ENCODE measurements at regions not wholly inside any gene's neighbourhood (a gene's known extent, or its start where the extent isn't known, plus 50 kb on each side); places are given as distances from the start of the nearest gene placed in this dataset.
"Not testable (repeated sequence)": the region's sequence is repeated elsewhere in the genome, so short reads cannot be mapped to it uniquely, and the experiment has no call there.

DNA sequence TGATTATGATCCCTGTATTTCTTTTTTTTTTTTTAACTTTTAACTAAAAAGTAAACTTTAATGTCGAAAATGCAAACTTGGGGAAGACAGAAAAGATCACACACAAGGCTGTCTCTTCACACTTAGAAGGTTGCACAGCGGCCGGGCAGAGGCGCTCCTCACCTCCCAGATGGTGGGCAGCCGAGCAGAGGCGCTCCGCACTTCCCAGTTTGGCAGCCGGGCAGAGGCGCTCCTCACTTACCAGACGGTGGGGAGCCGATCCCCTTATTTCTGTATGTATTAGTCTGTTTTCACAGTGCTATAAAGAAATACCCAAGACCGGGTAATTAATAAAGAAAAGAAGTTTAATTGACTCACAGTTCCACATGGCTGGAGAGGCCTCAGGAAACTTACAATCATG is 805.6 kb upstream of the SPRY2 start:
- not testable (repeated sequence) for TF ChIP-seq POLR2A (IDR thresholded peaks at IDR 0.05)
- TF ChIP-seq, protein P1, sequence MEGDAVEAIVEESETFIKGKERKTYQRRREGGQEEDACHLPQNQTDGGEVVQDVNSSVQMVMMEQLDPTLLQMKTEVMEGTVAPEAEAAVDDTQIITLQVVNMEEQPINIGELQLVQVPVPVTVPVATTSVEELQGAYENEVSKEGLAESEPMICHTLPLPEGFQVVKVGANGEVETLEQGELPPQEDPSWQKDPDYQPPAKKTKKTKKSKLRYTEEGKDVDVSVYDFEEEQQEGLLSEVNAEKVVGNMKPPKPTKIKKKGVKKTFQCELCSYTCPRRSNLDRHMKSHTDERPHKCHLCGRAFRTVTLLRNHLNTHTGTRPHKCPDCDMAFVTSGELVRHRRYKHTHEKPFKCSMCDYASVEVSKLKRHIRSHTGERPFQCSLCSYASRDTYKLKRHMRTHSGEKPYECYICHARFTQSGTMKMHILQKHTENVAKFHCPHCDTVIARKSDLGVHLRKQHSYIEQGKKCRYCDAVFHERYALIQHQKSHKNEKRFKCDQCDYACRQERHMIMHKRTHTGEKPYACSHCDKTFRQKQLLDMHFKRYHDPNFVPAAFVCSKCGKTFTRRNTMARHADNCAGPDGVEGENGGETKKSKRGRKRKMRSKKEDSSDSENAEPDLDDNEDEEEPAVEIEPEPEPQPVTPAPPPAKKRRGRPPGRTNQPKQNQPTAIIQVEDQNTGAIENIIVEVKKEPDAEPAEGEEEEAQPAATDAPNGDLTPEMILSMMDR (IDR thresholded peaks at IDR 0.05): not testable (repeated sequence)

Data from gastroesophageal sphincter (tissue), 3 donors.